HG03460 (cell line): ENCODE measurements at regions not wholly inside any gene's neighbourhood (a gene's known extent, or its start where the extent isn't known, plus 50 kb on each side); places are given as distances from the start of the nearest gene placed in this dataset.
A peak's percentile ranks its signal among the peaks of the same experiment; 100 is the strongest.
"Not testable (repeated sequence)": the region's sequence is repeated elsewhere in the genome, so short reads cannot be mapped to it uniquely, and the experiment has no call there.

Experiments
- ATAC-seq: cut with Tn5 transposase; IDR thresholded peaks from one replicate; pipeline ENCODE4 v1.9.1; 2021; ENCODE audit not compliant: unreplicated experiment

DNA sequence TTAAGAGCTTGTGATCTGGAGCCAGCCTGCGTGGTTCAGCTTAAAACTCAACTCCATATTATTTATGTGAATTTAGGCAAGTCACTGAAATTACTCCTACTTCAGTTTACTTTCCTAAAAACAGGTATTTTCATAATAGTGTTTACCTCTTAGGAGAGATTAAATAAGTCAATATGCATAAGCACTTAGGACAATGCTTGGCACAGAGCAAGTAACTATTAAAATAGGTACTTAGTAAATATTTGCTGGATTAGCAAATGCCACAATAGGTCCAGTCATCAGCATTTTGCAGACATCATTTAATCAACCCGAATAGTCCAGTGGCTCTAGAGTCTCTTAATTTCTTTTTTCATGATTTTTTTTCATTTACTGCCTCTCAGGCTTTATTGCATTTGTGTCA is 78.6 kb upstream of the PTPRK start:
- ATAC-seq, result no peak

DNA sequence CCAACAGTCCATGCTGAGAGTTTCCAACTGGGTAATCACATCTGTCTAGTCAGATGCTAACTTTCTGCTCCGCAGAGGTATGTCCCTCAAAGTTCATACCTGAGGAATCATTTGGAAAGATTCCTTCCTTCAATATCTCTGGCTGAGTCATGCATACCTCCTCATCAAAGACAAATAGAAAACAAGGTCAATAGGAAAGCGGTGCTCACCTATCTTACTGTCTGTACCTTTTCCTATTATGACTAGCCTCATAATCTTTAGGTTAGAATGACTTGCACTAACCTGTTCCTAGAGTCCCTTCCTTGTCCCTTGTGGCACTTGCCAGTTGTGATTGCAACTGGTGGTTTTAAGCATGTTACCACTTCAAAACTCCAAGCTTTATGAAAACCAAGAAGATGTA is 78.2 kb upstream of the PTPRK start:
- ATAC-seq, result no peak

DNA sequence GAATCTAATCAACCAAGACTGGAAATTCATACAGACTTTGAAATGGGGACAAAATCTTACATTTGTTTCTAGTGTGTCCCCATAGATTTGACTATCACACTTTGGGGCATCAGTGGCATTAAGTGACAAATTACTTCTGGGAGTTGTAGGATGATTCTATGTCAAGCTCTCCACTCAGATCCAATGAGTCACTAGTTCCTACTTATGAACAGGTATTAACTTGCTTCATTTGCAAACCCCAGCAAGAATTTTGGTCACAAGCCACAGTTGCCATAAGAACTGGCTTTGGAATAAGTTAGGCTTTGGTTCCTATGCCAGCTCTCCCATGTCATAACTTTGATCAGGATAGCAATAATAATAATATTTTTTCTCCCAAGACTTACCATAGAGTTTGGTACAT is 77.6 kb upstream of the PTPRK start:
- ATAC-seq, result no peak

DNA sequence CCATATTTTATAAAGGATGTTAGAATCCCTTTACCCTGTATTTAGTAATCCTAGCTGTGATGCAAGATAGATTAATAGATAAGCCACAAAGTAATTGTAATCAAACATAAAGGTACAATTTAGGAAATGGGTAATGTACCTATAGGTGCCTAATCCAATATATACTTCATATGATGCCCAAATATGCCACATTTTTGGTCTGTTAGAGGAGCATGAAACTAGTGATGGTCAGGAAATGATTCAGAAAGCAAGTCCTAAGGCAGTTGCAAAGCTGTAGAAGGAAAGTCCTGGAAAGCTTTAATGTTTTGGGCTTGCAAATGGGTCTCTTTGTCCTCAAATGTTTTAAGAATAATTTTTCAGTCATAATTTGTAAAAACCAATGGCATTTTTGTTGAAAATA is 76.6 kb upstream of the PTPRK start:
- ATAC-seq, result no peak

DNA sequence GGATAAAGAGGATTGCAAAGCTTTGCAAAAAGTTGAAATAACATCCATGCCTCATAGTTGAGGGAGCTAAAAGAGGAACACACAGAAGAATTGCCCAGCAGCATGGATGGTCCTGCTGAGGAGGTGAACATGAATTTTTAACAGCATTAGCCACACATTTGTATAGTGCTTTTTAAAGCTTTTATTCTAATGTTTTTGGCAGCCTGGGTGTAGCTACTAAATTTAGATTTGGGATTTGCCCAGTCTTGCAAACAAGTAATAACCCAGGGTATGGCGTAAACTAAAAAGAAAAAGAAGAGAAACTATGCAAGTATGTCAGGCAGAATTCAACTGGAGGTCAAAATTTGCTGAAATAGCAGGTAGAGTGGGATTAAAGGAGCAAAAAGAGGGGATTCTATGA is 75.1 kb upstream of the PTPRK start:
- ATAC-seq, result no peak

DNA sequence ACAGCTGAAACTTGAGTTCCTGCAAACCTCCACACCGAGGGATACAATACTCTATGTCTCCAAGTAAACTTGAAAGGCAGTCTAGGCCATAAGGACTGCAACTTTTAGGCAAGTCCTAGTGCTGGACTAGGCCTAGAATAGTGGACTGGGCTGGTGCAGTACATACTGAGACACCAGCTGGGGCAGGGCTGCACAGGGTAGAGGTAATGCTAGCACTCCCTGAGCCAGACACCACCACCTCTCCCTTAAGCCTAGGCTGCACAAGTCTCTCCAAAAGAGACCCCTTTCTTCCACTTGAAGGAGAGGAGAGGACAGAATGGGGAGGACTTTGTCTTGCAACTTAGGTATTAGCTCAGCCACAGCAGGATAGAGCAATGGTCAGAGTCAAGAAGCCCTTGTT is 65.7 kb upstream of the PTPRK start:
- no peak for ATAC-seq

DNA sequence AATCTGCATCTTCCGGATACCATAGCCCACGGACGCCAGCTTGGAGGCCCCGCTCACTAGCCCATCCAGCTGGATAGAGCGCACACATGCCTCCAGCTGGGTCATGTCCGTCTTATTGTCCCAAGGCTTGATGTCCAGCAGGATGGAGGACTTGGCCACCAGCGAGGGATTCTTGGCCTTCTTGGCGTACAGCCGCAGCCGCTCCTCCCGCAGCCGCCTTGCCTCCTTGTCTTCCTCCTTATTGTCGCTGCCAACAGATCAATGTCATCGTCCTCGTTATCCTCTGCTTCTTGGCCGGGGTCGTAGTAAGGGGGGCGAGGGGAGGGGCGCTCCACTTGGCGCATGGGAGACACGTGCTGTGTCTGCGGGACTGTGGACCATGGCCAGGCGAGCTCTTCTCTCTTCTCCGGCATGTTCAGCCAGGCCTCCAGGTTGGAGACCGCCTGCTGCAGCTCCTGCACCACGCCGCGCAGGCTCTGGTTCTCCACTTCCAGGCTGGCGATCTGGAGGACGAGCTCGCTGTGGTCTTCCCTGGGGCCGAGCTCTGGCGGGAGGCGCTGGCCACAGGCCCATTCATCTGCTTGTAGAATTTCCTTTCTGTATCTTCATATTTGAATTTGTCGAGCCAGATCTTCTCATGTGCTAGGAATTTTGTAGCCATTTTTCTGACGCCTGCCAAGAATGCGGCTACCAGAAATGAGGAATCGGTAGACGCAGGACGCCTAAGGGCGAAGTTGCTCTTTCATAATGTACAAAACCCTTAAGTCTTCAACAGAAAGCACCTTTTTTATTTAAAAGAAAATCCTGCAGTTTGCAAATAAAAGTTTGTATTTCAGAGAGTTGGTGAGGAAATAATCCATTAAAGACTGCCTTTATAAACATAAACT is 60.1 kb upstream of the PTPRK start:
- no peak for ATAC-seq

DNA sequence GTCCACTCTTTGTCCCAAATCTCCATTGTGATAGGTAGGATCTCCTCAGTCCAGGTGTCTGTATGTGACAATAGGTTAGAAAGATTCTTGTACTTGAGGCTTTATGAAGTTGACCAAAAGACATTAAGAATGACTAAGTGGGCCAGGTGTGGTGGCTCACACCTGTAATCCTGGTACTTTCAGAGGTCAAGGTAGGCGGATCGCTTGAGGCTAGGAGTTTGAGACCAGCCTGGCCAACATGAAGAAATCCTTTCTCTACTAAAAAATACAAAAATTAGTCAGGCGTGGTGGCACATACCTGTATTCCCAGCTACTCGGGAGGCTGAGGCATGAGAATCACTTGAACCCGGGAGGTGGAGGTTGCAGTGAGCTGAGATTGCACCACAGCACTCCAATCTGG is 54.9 kb upstream of the PTPRK start:
- ATAC-seq, result not testable (repeated sequence)

DNA sequence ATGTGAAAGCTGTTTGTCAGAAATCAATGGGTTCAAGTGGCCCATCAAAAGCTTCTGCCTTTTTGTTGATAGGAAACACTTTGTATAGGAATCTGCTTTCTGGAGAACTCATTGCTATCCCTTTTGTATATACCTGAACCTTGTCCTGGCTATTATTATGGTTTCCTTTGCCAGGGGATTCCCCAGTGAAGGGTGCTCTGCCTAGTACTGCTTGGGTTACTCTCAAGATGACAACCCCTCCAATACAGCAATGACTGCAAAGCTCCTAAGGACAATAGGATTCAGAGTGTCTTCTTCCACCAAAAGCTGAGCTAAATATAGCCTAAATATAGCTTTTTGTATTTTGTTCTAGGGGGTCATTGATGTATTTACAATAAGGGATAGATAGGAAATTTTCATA is 54.0 kb upstream of the PTPRK start:
- peak; percentile 64 for ATAC-seq

DNA sequence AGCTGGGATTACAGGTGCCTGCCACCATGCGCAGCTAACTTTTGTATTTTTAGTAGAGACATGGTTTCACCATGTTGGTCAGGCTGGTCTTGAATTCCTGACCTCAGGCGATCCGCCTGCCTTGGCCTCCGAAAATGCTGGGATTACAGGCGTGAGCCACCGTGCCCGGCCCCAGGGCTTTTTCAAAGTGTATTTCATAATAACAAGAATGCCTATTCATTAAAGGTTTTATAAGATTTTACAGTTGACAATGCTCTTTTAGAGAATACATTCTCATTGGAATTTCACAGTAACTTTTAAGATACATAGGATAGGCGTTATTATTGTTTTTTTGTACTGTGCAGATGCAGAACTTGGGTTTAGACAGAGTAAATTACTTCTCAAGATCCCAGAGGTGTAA is 52.6 kb upstream of the PTPRK start:
- no peak for ATAC-seq

DNA sequence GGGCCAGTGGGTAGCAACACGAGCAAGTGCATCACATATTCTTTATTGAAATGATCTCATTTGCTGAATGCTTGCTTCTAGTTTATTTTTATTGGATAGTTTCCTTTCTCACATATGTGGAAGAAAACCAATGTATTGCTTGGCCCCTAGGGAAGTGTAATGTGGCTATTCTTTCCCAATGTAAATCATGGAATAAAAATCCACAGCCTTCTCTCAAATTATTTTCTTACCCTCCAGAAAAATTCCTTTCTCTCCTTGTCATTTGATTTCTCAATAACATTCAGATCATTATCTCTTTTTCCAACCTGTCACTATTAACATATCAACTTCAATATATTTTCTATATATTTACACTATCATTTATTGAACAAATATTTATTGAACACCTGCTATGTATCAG is 51.9 kb upstream of the PTPRK start:
- ATAC-seq, result no peak

DNA sequence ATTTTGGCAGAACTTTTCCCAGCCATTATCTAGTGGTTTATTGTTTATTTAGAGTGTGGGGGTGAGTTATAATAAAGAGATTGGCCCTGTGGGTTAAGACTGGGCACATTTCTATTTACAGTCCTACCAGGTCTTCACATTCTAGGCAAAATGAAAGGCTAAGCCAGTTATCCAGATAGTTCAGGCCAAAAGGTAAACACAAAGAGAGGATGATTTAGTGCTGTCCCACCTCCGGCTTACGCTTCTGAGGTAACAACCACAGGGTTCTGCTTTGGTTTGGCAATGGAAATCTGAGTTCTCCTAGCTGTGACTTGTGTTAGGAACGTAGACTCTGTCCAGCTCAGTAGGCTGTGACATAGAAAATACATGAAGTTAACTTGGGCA is 50.3 kb upstream of the PTPRK start:
- no peak for ATAC-seq

DNA sequence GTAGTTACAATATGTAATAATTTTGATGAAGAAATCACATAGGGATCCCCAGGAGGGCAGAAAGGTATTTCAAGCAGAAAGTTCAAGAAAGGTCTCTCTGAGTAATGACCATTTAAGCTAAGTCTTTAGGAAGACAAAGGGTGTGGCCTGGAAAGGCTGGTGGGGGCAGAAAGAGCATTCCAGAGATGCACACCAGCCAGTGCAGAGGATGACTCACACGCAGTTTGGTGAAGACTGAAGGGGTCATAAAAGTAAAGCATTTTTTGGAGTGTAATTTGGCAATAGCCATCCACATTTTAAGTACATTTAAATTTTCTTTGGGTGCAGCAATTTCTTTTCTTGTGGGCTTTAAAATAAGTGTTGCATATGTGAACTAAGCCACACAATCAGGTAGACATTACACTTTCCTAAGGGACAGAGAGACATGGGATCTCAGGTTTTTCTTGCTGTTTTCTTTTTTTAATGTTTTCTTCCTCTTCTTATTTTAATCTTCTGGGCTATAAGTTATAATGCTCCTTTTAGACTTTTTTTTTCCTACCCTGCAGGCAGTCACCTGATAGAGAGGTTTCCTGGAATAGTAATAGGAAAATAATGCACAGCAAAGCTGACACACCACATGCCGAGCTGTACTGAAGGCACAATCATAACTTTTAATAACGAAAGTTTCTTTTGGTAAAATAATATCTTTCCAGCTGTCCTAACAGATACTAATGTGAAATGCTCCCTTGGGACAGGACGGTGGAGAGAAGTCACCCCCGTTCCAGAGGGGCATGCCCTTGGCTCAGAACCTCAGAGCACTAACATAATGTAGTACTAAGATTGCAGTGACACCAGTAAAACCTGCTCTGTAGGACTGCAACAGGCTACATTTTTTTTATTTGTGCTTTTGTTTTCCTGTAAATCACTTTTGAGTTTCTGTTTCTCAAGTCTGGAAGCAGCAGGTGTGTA is 49.6 kb upstream of the PTPRK start:
- no peak for ATAC-seq
